Mucosa of gallbladder (tissue), 1 donor: ENCODE measurements at regions not wholly inside any gene's neighbourhood (a gene's known extent, or its start where the extent isn't known, plus 50 kb on each side); places are given as distances from the start of the nearest gene placed in this dataset.
"Not testable (repeated sequence)": the region's sequence is repeated elsewhere in the genome, so short reads cannot be mapped to it uniquely, and the experiment has no call there.

Source experiments
- DNase-seq: peaks from one replicate; pipeline ENCODE4 v3.0.0-alpha.2; 2020; ENCODE audit warnings: low spot score
- donor health status: DM: no; HTN: no; CAD: no.

- no peak for DNase-seq
These were observed 792.8 kb downstream of the REEP3 start for GRCh38 chr10:64313967-64314366.

GRCh38 chr10:64316416-64316815 is 795.2 kb downstream of the REEP3 start:
- no peak for DNase-seq

GRCh38 chr10:64316833-64317232 is 795.6 kb downstream of the REEP3 start:
- DNase-seq: no peak

- DNase-seq: no peak
These were observed 799.2 kb downstream of the REEP3 start for GRCh38 chr10:64320448-64320847.

- DNase-seq: no peak
These were observed 808.3 kb downstream of the REEP3 start for GRCh38 chr10:64329510-64329909.

- no peak for DNase-seq
These were observed 811.4 kb downstream of the REEP3 start for GRCh38 chr10:64332551-64332950.

GRCh38 chr10:64334084-64334483 is 812.9 kb downstream of the REEP3 start:
- no peak for DNase-seq

- DNase-seq: no peak
These were observed 823.0 kb downstream of the REEP3 start for GRCh38 chr10:64344211-64344610.

GRCh38 chr10:64345856-64346255 is 824.7 kb downstream of the REEP3 start:
- DNase-seq: no peak

- DNase-seq: no peak
These were observed 825.2 kb downstream of the REEP3 start for GRCh38 chr10:64346389-64346788.

- no peak for DNase-seq
These were observed 829.5 kb downstream of the REEP3 start for GRCh38 chr10:64350665-64351064.

- no peak for DNase-seq
These were observed 837.7 kb downstream of the REEP3 start for GRCh38 chr10:64358907-64359306.

- not testable (repeated sequence) for DNase-seq
These were observed 839.0 kb downstream of the REEP3 start for GRCh38 chr10:64360240-64360639.

- no peak for DNase-seq
These were observed 842.5 kb downstream of the REEP3 start for GRCh38 chr10:64363687-64364086.

- DNase-seq: no peak
These were observed 844.5 kb downstream of the REEP3 start for GRCh38 chr10:64365663-64366062.

- no peak for DNase-seq
These were observed 847.1 kb downstream of the REEP3 start for GRCh38 chr10:64368298-64368697.

GRCh38 chr10:64369885-64370773 is 848.9 kb downstream of the REEP3 start:
- no peak for DNase-seq

- no peak for DNase-seq
These were observed 853.1 kb downstream of the REEP3 start for GRCh38 chr10:64374346-64374745.

GRCh38 chr10:64376167-64376566 is 855.0 kb downstream of the REEP3 start:
- no peak for DNase-seq

GRCh38 chr10:64379898-64380297 is 858.7 kb downstream of the REEP3 start:
- no peak for DNase-seq

- no peak for DNase-seq
These were observed 864.2 kb downstream of the REEP3 start for GRCh38 chr10:64385355-64385754.

- DNase-seq: no peak
These were observed 873.5 kb downstream of the REEP3 start for GRCh38 chr10:64394744-64395143.

GRCh38 chr10:64396105-64396708 is 875.0 kb downstream of the REEP3 start:
- no peak for DNase-seq
